OCI-LY3 (cell line): ENCODE measurements at regions not wholly inside any gene's neighbourhood (a gene's known extent, or its start where the extent isn't known, plus 50 kb on each side); places are given as distances from the start of the nearest gene placed in this dataset.

ENCODE experiments used
- H2AFZ ChIP-seq: fragments of 200-600, 300-600 bp; shearing (Covaris generic); 2 replicates; pipeline ENCODE4 v1.6.0; 2014; ENCODE audit warnings: antibody characterized with exemption, low read depth, low read length
- H3K27ac ChIP-seq: fragments of 200-600, 300-600 bp; sonication (generic); 2 replicates; pipeline ENCODE4 v1.5.1; 2014; ENCODE audit warnings: mild to moderate bottlenecking, low read length, moderate library complexity, mixed read lengths
- H3K27me3 ChIP-seq: fragments of 200-600, 300-600 bp; sonication (generic); 2 replicates; pipeline ENCODE4 v1.6.1; 2014; ENCODE audit warnings: low read depth, low read length, mixed read lengths
- H3K36me3 ChIP-seq: fragments of 200-600, 300-600 bp; sonication (generic); replicated peaks from 2 replicates; pipeline ENCODE3; 2014; ENCODE audit warnings: low read depth, low read length, mixed read lengths
- H3K4me1 ChIP-seq: fragments of 300-600, 200-600 bp; sonication (generic); 2 replicates; pipeline ENCODE4 v1.6.1; 2014; ENCODE audit warnings: low read length, mixed read lengths
- H3K4me2 ChIP-seq: fragments of 200-600, 300-600 bp; sonication (generic); 2 replicates; pipeline ENCODE4 v1.6.1; 2014; ENCODE audit warnings: low read length, mixed read lengths
- H3K4me3 ChIP-seq: fragments of 300-600, 200-600 bp; sonication (generic); 2 replicates; pipeline ENCODE4 v1.5.1; 2014; ENCODE audit warnings: antibody characterized with exemption, mild to moderate bottlenecking, low read length, moderate library complexity
- H3K79me2 ChIP-seq: fragments of 300-600, 200-600 bp; shearing (Covaris generic); 2 replicates; pipeline ENCODE4 v1.6.1; 2014; ENCODE audit warnings: mild to moderate bottlenecking, low read length, mixed read lengths
- H3K9ac ChIP-seq: fragments of 300-600, 200-600 bp; shearing (Covaris generic); 2 replicates; pipeline ENCODE4 v1.6.0; 2014; ENCODE audit warnings: mild to moderate bottlenecking, low read length, moderate library complexity
- H3K9me3 ChIP-seq: fragments of 200-600, 300-600 bp; shearing (Covaris generic); 2 replicates; pipeline ENCODE4 v1.6.1; 2014; ENCODE audit warnings: low read length, mixed read lengths; ENCODE audit not compliant: insufficient read depth
- H4K20me1 ChIP-seq: fragments of 200-600, 300-600 bp; sonication (generic); 2 replicates; pipeline ENCODE4 v1.6.1; 2016; ENCODE audit warnings: low read length, mixed read lengths; ENCODE audit not compliant: insufficient read depth
- EZH2phosphoT487 ChIP-seq: fragments of 200-600 bp; shearing (Covaris generic); IDR thresholded peaks from 2 replicates; pipeline ENCODE4 v1.6.1; 2018; ENCODE audit warnings: antibody characterized with exemption, mixed run types, low read depth
- TF ChIP-seq, protein P1 (sequence below): fragments of 200-600, 300-600 bp; sonication (generic); IDR thresholded peaks from 2 replicates; pipeline ENCODE4 v1.5.1; 2014; ENCODE audit warnings: antibody characterized with exemption, low read length, low read depth

DNA sequence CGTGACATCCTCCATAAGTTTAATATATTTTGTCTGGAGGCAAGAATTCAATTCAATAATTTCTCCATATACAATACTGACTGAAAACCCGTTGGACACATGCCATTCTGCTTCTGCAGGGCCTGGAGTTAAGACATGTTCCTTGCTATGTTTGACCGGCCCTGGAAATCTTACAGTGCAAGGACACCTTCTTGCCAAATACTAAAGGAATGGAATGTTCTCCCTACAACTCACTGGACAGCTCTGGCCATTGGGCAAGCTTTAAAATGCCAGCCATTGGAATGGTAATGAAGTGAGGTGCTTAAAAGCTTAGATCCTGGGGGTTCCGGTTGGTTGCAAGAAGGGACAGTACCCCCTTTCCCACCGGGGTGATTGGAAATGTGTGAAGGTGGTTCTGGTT, 329.8 kb upstream of the PROK2 start:
- no peak for TF ChIP-seq EZH2phosphoT487
- TF ChIP-seq, protein P1, sequence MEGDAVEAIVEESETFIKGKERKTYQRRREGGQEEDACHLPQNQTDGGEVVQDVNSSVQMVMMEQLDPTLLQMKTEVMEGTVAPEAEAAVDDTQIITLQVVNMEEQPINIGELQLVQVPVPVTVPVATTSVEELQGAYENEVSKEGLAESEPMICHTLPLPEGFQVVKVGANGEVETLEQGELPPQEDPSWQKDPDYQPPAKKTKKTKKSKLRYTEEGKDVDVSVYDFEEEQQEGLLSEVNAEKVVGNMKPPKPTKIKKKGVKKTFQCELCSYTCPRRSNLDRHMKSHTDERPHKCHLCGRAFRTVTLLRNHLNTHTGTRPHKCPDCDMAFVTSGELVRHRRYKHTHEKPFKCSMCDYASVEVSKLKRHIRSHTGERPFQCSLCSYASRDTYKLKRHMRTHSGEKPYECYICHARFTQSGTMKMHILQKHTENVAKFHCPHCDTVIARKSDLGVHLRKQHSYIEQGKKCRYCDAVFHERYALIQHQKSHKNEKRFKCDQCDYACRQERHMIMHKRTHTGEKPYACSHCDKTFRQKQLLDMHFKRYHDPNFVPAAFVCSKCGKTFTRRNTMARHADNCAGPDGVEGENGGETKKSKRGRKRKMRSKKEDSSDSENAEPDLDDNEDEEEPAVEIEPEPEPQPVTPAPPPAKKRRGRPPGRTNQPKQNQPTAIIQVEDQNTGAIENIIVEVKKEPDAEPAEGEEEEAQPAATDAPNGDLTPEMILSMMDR: no peak
- no peaks in the 10 kb centered on the region for H3K79me2 ChIP-seq
- H3K36me3 ChIP-seq: no peaks in the 10 kb centered on the region
- H3K27ac ChIP-seq: no peak overlapping the region
- no peak overlapping the region for H3K4me2 ChIP-seq
- H2AFZ ChIP-seq: no peak overlapping the region
- H3K4me3 ChIP-seq: no peak overlapping the region
- H3K4me1 ChIP-seq: no peaks in the 10 kb centered on the region
- no peaks in the 10 kb centered on the region for H3K9me3 ChIP-seq
- peaks cover 94% of the 10 kb centered on the region for H3K27me3 ChIP-seq
- H3K9ac ChIP-seq: no peak overlapping the region
- H4K20me1 ChIP-seq: no peaks in the 10 kb centered on the region; the same call in 1 of the 2 replicates

DNA sequence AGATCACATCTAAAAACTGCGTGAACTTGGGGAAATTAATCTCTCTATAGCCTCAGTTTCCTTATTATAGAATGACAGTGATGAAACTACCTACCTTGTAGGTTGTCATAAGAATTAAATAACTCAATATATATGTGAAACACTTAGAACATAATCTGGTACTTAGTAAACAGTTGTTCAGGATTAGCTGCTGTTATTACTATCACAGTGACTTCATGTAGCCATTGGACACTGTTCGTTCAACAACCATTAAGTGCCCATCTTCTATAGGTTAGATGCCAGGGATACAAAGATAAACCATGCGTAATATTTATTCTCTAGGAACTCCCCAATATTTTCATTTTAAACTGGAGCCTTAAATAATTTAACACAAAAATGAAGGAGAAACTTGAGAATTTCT, 329.0 kb upstream of the PROK2 start:
- Histone ChIP-seq H3K27ac (no peak overlapping the region), H3K27me3 (peaks cover 92% of the 10 kb centered on the region), H4K20me1 (no peaks in the 10 kb centered on the region; the same call in 1 of the 2 replicates)

DNA sequence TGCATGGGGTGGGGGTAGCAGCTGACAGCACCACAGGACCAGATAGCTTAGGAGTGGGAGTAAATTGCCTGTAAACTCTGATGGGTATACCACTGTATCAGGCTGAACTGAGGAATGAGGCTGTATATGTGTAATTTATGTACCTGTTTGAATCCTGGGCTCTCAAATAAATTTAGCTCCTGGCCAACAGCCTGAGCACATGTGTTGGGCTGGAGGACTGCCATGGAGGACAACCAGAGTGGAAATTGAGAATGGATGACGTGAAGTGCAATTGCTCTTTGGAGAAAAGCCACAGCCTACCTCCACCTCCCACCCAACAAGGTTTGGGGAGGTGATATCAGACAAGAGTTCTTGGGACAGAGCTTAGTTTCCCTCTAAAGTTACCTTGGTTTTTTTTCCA, 328.6 kb upstream of the PROK2 start:
- no peak overlapping the region for H3K4me3 ChIP-seq
- no peaks in the 10 kb centered on the region for H3K9me3 ChIP-seq
- no peak overlapping the region for H3K4me2 ChIP-seq
- H3K27me3 ChIP-seq: peaks cover 92% of the 10 kb centered on the region
- no peaks in the 10 kb centered on the region for H3K4me1 ChIP-seq
- H3K79me2 ChIP-seq: no peaks in the 10 kb centered on the region
- no peak overlapping the region for H3K9ac ChIP-seq
- TF ChIP-seq, protein P1: no peak
- TF ChIP-seq EZH2phosphoT487: no peak
- no peaks in the 10 kb centered on the region for H3K36me3 ChIP-seq
- no peak overlapping the region for H2AFZ ChIP-seq
- H4K20me1 ChIP-seq: no peaks in the 10 kb centered on the region; the same call in 1 of the 2 replicates
- H3K27ac ChIP-seq: no peak overlapping the region

More for the DNA sequence above, 329.0 kb upstream of the PROK2 start:
- no peaks in the 10 kb centered on the region for H3K36me3 ChIP-seq
- no peaks in the 10 kb centered on the region for H3K4me1 ChIP-seq
- TF ChIP-seq EZH2phosphoT487: no peak
- TF ChIP-seq, protein P1: no peak
- H3K9ac ChIP-seq: no peak overlapping the region
- no peaks in the 10 kb centered on the region for H3K79me2 ChIP-seq
- no peak overlapping the region for H3K4me2 ChIP-seq
- H2AFZ ChIP-seq: no peak overlapping the region
- no peaks in the 10 kb centered on the region for H3K9me3 ChIP-seq
- no peak overlapping the region for H3K4me3 ChIP-seq

DNA sequence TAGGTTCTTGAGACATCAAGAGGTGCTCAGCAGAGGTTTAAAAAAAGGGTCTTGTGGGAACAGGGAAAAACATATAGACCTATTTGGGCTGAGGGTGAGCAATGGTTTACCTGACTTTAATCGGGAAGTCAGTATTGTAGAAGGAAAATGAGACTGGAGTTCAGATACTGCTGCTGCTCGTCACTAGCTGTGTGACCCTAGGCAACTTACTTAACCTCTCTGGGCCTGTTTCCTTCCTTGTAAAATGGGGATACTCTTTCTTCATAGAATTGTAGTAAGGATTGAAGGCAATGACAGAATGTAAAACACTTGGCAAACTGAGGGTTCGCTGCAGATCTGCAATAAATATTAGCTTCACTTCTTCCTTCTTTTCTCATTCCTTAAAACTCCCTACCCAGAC, 327.5 kb upstream of the PROK2 start:
- H3K27me3 ChIP-seq: peaks cover 93% of the 10 kb centered on the region
- no peak overlapping the region for H3K4me3 ChIP-seq
- H3K36me3 ChIP-seq: no peaks in the 10 kb centered on the region
- H2AFZ ChIP-seq: no peak overlapping the region
- H4K20me1 ChIP-seq: peaks cover 2% of the 10 kb centered on the region; the same call in 1 of the 2 replicates
- H3K79me2 ChIP-seq: no peaks in the 10 kb centered on the region
- no peak overlapping the region for H3K9ac ChIP-seq
- H3K9me3 ChIP-seq: no peaks in the 10 kb centered on the region
- no peak overlapping the region for H3K27ac ChIP-seq
- no peak overlapping the region for H3K4me2 ChIP-seq
- H3K4me1 ChIP-seq: no peaks in the 10 kb centered on the region
- TF ChIP-seq, protein P1: no peak
- no peak for TF ChIP-seq EZH2phosphoT487
